B cell (primary cell): ENCODE measurements at regions not wholly inside any gene's neighbourhood (a gene's known extent, or its start where the extent isn't known, plus 50 kb on each side); places are given as distances from the start of the nearest gene placed in this dataset.

Source experiments
- ATAC-seq: fragments of 200-7000 bp; cut with Tn5 transposase; one replicate; pipeline ENCODE4 v1.10.0; 2021; ENCODE audit warnings: low read depth, mild to moderate bottlenecking, moderate number of reproducible peaks, moderate library complexity
- CTCF ChIA-PET: fragments of 350-600 bp; sonication (Branson Sonifier 250); formaldehyde crosslinking; loops from one replicate; lab custom pipeline; 2021; ENCODE audit warnings: antibody characterized with exemption, inconsistent platforms; lab: Charles Lee
- POLR2A ChIA-PET: fragments of 350-600 bp; sonication (Branson Sonifier 250); formaldehyde crosslinking; loops from one replicate; lab custom pipeline; 2021; ENCODE audit warnings: antibody characterized with exemption; lab: Charles Lee
- DNase-seq: peaks from one replicate; pipeline ENCODE4 v3.0.0; 2013
- H2AFZ ChIP-seq: 2 replicates; pipeline ENCODE4 v1.6.1; 2012; ENCODE audit warnings: mild to moderate bottlenecking, low read depth, low read length; ENCODE audit not compliant: insufficient read depth, poor library complexity, severe bottlenecking
- H3K27ac ChIP-seq, 2 donors: 1 replicate in 1 of 2; 2 replicates in 1 of 2; pipeline ENCODE4 v1.5.1; 2012 to 2013; ENCODE audit warnings: low read length in 2 of 2, mild to moderate bottlenecking in 2 of 2, moderate library complexity in 1 of 2
- H3K27me3 ChIP-seq, 4 experiments: fragments of 200-600 bp in 1 of 4; sonication (generic) in 1 of 4; replicated peaks in 1 of 4; 1 replicate in 2 of 4; 2 replicates in 2 of 4; pipeline versions ENCODE4 v1.6.1 to v1.7.0; 2013 to 2016; ENCODE audit warnings: low read length in 3 of 4, mild to moderate bottlenecking in 2 of 4, mixed read lengths in 1 of 4, moderate library complexity in 1 of 4; ENCODE audit not compliant: insufficient read depth in 4 of 4, control insufficient read depth in 3 of 4; ENCODE audit errors: control extremely low read depth in 1 of 4
- H3K36me3 ChIP-seq, 2 experiments: replicated peaks in 1 of 2; 1 replicate in 1 of 2; 2 replicates in 1 of 2; pipeline versions ENCODE4 v1.6.1 to v1.7.1; 2013; ENCODE audit warnings: low read length in 1 of 2; ENCODE audit not compliant: insufficient read depth in 2 of 2, control insufficient read depth in 1 of 2; ENCODE audit errors: control extremely low read depth in 1 of 2, extremely low read depth in 1 of 2
- H3K4me1 ChIP-seq, 2 donors: fragments of 200-600 bp in 1 of 2; sonication (generic) in 1 of 2; 1 replicate in 1 of 2; 2 replicates in 1 of 2; pipeline versions ENCODE4 v1.5.1 to v1.6.1; 2013 to 2017; ENCODE audit warnings: low read length in 2 of 2; ENCODE audit not compliant: control insufficient read depth in 2 of 2, insufficient read depth in 2 of 2
- H3K4me2 ChIP-seq: replicated peaks from 2 replicates; pipeline ENCODE3; 2012; ENCODE audit warnings: mild to moderate bottlenecking, low read depth, low read length; ENCODE audit not compliant: poor library complexity, severe bottlenecking
- H3K4me3 ChIP-seq, 5 experiments: fragments of 200-600 bp in 1 of 5; sonication (generic) in 1 of 5; 1 replicate in 3 of 5; 2 replicates in 2 of 5; pipeline versions ENCODE4 v1.5.1 to v1.7.0; 2011 to 2016; ENCODE audit warnings: low read length in 4 of 5, mild to moderate bottlenecking in 4 of 5, low read depth in 2 of 5, control low read depth in 1 of 5, moderate library complexity in 1 of 5; ENCODE audit not compliant: insufficient read depth in 1 of 5; ENCODE audit errors: control extremely low read depth in 1 of 5, extremely low read depth in 1 of 5
- H3K79me2 ChIP-seq: fragments of 200-600 bp; sonication (generic); one replicate; pipeline ENCODE4 v1.6.0; 2016; ENCODE audit warnings: low read length; ENCODE audit not compliant: control insufficient read depth, insufficient read depth
- H3K9ac ChIP-seq: fragments of 200-600 bp; sonication (generic); 2 replicates; pipeline ENCODE4 v1.6.1; 2017; ENCODE audit warnings: mild to moderate bottlenecking, low read length, moderate library complexity
- H3K9me3 ChIP-seq, 3 donors: one replicate each; pipeline versions ENCODE4 v1.6.1 to v1.7.1; 2013; ENCODE audit warnings: low read length in 2 of 3; ENCODE audit not compliant: control insufficient read depth in 2 of 3, insufficient read depth in 1 of 3; ENCODE audit errors: control extremely low read depth in 1 of 3
- H4K20me1 ChIP-seq: 2 replicates; pipeline ENCODE4 v1.6.0; 2012; ENCODE audit warnings: mild to moderate bottlenecking, low read length; ENCODE audit not compliant: insufficient read depth, control insufficient read depth, poor library complexity, severe bottlenecking
- H3K27ac Mint-ChIP-seq: one replicate; pipeline ENCODE4 v1.8.0; 2021; ENCODE audit warnings: mixed read lengths
- H3K27me3 Mint-ChIP-seq: one replicate; pipeline ENCODE4 v1.8.0; 2021; ENCODE audit warnings: mixed read lengths
- H3K4me1 Mint-ChIP-seq: one replicate; pipeline ENCODE4 v1.8.0; 2021; ENCODE audit warnings: mixed read lengths
- H3K4me3 Mint-ChIP-seq: one replicate; pipeline ENCODE4 v1.8.0; 2021; ENCODE audit warnings: mixed read lengths
- H3K9me3 Mint-ChIP-seq: one replicate; pipeline ENCODE4 v1.8.0; 2022; ENCODE audit warnings: mixed read lengths; ENCODE audit not compliant: insufficient read depth
- CTCF ChIP-seq: fragments of 200-600 bp; IDR thresholded peaks from one replicate; pipeline ENCODE4 v1.8.0; 2022; ENCODE audit warnings: antibody characterized with exemption, mild to moderate bottlenecking
- EZH2 ChIP-seq: IDR thresholded peaks from 2 replicates; pipeline ENCODE4 v1.6.1; 2012; ENCODE audit warnings: borderline replicate concordance, low read depth, mild to moderate bottlenecking, moderate library complexity, low read length; ENCODE audit not compliant: insufficient read depth, poor library complexity, severe bottlenecking
- WGBS: methylation state at CpG from one replicate; pipeline ENCODE4 v1.1.5; 2013; ENCODE audit warnings: missing lambda C conversion rate; ENCODE audit not compliant: insufficient coverage; 5-methylcytosine and 5-hydroxymethylcytosine counted together
- intact Hi-C: fragments of 100-400 bp; cut with micrococcal nuclease; formaldehyde crosslinking; loops from one replicate; pipeline ENCODE4 v1.10.0; 2022

DNA sequence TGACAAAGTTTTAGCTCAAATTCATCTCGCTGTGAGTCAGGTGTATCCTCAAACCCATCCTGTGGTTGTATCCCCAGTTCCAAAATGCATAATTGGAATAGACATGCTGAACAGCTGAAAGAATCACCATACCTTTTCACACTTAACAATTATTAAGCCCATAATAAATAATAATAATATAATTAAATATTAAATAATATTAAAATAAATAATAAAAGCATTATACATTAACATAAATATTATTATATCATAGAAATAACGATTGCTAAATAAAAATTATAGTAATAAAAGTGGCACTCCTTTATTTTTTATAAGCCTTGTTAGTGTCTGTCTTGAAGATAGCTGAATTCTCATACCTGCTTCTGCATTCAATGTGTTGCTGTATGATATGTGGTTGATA lies 257.5 kb upstream of the B3GALT2 start:
- peaks cover 8 to 9% of the 10 kb centered on the region in 2 donors for H3K4me1 ChIP-seq
- H3K27ac ChIP-seq, result no peak overlapping the region
- no peak for DNase-seq
- H3K4me3 ChIP-seq, result no peak overlapping the region
- TF ChIP-seq EZH2, result no peak
- TF ChIP-seq CTCF, result no peak
- no peak for ATAC-seq
- no peaks in the 10 kb centered on the region for H3K36me3 ChIP-seq
- Mint-ChIP-seq H3K27ac (no peak overlapping the region), H3K27me3 (no peaks in the 10 kb centered on the region), H3K9me3 (no peaks in the 10 kb centered on the region), H3K4me1 (peaks cover 10% of the 10 kb centered on the region), H3K4me3 (no peak overlapping the region)
- ChIA-PET POLR2A (no interaction called here), CTCF (interaction anchor here (0.6 kb wide), 1 partner anchor 688 kb away, joined by 4 read pairs; no protein-coding TSS in a partner anchor)
- H3K9ac ChIP-seq, result no peak overlapping the region
- no peak overlapping the region for H2AFZ ChIP-seq
- WGBS, result no CpG with 5 or more reads among the region's 2 CpGs
- intact Hi-C loops, result no loop called here
- no peak overlapping the region for H3K4me2 ChIP-seq
- H3K79me2 ChIP-seq, result no peaks in the 10 kb centered on the region
- no peaks in the 10 kb centered on the region for H3K27me3 ChIP-seq
- H4K20me1 ChIP-seq, result no peaks in the 10 kb centered on the region
- H3K9me3 ChIP-seq, result peaks cover 0 to 2% (median 0%) of the 10 kb centered on the region in 3 donors

DNA sequence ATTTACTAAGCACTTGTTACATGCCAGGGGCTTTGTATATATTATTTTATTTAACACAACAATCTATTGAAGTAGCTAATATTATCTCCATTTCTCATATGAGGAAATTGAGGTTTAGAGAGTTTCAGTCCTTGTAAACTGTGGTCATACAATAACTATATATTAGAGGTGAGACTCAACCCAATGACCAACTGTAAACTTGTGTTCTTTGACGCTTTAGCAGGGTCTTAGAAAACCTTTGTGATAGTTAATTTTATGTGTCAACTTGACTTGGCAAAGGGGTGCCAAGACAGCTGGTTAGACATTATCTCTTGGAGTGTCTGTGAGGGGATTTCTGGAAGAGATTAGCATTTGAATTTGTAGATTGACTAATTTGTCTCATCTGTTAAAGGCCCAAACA lies 252.4 kb upstream of the B3GALT2 start:
- Mint-ChIP-seq H3K27me3 (no peaks in the 10 kb centered on the region), H3K4me1 (peaks cover 5% of the 10 kb centered on the region), H3K9me3 (no peaks in the 10 kb centered on the region), H3K4me3 (no peak overlapping the region), H3K27ac (no peak overlapping the region)
- no peak for ATAC-seq
- no peak for TF ChIP-seq CTCF
- TF ChIP-seq EZH2, result no peak
- no peaks in the 10 kb centered on the region for H3K79me2 ChIP-seq
- H3K27ac ChIP-seq, result no peak overlapping the region
- no peak overlapping the region for H3K4me3 ChIP-seq
- H3K9ac ChIP-seq, result no peak overlapping the region
- no peaks in the 10 kb centered on the region for H3K27me3 ChIP-seq
- H3K9me3 ChIP-seq, result peaks cover 0 to 2% (median 2%) of the 10 kb centered on the region in 3 donors
- no peak overlapping the region for H3K4me2 ChIP-seq
- peaks cover 0 to 4% of the 10 kb centered on the region in 2 donors for H3K4me1 ChIP-seq
- WGBS, result 100% methylated on average over 1 of the region's 1 CpG
- intact Hi-C loops, result no loop called here
- CTCF ChIA-PET, result no interaction called here
- H3K36me3 ChIP-seq, result no peaks in the 10 kb centered on the region
- no peak for DNase-seq
- POLR2A ChIA-PET, result no interaction called here
- H4K20me1 ChIP-seq, result no peaks in the 10 kb centered on the region
- H2AFZ ChIP-seq, result no peak overlapping the region
